Ovary (tissue), 3 donors: ENCODE measurements at regions not wholly inside any gene's neighbourhood (a gene's known extent, or its start where the extent isn't known, plus 50 kb on each side); places are given as distances from the start of the nearest gene placed in this dataset.

Source experiments
- CTCF ChIP-seq, 3 donors: fragments of 450-650 bp in 2 of 3; fragments of 200-600 bp in 1 of 3; IDR thresholded peaks; one replicate each; pipeline versions ENCODE4 v1.5.1 to v1.8.0; 2016 to 2022; ENCODE audit warnings: antibody characterized with exemption in 3 of 3, mild to moderate bottlenecking in 1 of 3
- POLR2A ChIP-seq: fragments of 450-650 bp; IDR thresholded peaks from one replicate; pipeline ENCODE4 v1.6.1; 2017; ENCODE audit warnings: antibody characterized with exemption, mild to moderate bottlenecking, moderate library complexity
- donor health status: DM: no; HTN: no; CAD: no.

DNA sequence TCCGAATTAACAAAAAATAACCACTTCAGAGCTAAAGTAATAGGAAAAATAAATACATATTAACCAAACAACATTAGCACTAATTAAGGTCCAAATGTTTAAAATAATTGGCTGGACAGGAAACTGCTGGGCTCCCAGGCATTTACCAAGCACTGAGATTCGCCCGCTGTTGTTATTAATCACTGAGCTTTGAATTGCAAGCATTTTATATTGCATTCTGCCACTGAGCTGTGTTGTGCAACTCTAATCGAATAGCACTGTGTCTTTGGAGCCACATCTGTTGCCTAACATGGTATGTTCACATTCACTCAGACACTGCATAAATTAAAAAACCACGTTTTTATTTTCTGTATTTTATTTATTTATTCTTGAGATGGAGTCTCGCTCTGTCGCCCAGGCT, 88.9 kb downstream of the SOWAHC start:
- TF ChIP-seq CTCF (IDR thresholded peaks at IDR 0.05), result no peak
- no peak for TF ChIP-seq POLR2A
